GM23338 (cell line): ENCODE measurements at regions not wholly inside any gene's neighbourhood (a gene's known extent, or its start where the extent isn't known, plus 50 kb on each side); places are given as distances from the start of the nearest gene placed in this dataset.

Experiments
- ATAC-seq: fragments of 200-7000 bp; cut with Tn5 transposase; 3 replicates; pipeline ENCODE4 v1.9.1; 2020
- DNase-seq: peaks from one replicate; pipeline ENCODE4 v3.0.0-alpha.2; 2015; ENCODE audit warnings: low spot score
- H2AFZ ChIP-seq: fragments of 200-600 bp; sonication (generic); 2 replicates; pipeline ENCODE4 v1.8.0; 2016; ENCODE audit warnings: antibody characterized with exemption, mild to moderate bottlenecking, moderate library complexity
- H3F3A ChIP-seq: fragments of 200-600 bp; sonication (generic); replicated peaks from 2 replicates; pipeline ENCODE4 v1.8.0; 2017; ENCODE audit warnings: antibody characterized with exemption, mixed run types, low read depth
- H3K27ac ChIP-seq: fragments of 200-600 bp; sonication (generic); 2 replicates; pipeline ENCODE4 v1.6.1; 2016; ENCODE audit warnings: low read depth
- H3K27me3 ChIP-seq: fragments of 200-600 bp; sonication (generic); 2 replicates; pipeline ENCODE4 v1.8.0; 2016; ENCODE audit warnings: mild to moderate bottlenecking, mixed run types, moderate library complexity; ENCODE audit not compliant: insufficient read depth
- H3K36me3 ChIP-seq: fragments of 200-600 bp; sonication (generic); 2 replicates; pipeline ENCODE4 v1.8.0; 2016; ENCODE audit warnings: mild to moderate bottlenecking; ENCODE audit not compliant: insufficient read depth
- H3K4me1 ChIP-seq: fragments of 200-600 bp; sonication (generic); 2 replicates; pipeline ENCODE4 v1.8.0; 2016; ENCODE audit warnings: mild to moderate bottlenecking, moderate library complexity; ENCODE audit not compliant: insufficient read depth
- H3K4me2 ChIP-seq: fragments of 200-600 bp; sonication (generic); 2 replicates; pipeline ENCODE4 v1.7.1; 2017; ENCODE audit warnings: mixed run types
- H3K4me3 ChIP-seq: fragments of 200-600 bp; sonication (generic); 2 replicates; pipeline ENCODE4 v1.6.1; 2016; ENCODE audit warnings: mixed run types
- H3K79me2 ChIP-seq: fragments of 200-600 bp; sonication (generic); replicated peaks from 2 replicates; pipeline ENCODE4 v1.8.0; 2017; ENCODE audit warnings: mild to moderate bottlenecking; ENCODE audit not compliant: insufficient read depth
- H3K9me2 ChIP-seq: fragments of 200-600 bp; sonication (generic); 2 replicates; pipeline ENCODE4 v1.8.0; 2017; ENCODE audit not compliant: insufficient read depth
- H4K20me1 ChIP-seq: fragments of 200-600 bp; sonication (generic); replicated peaks from 2 replicates; pipeline ENCODE4 v1.8.0; 2017; ENCODE audit warnings: mild to moderate bottlenecking; ENCODE audit not compliant: insufficient read depth
- H3K27ac Mint-ChIP-seq: 2 replicates; pipeline ENCODE4 v1.8.0; 2020; ENCODE audit warnings: inconsistent platforms, mild to moderate bottlenecking, moderate library complexity, mixed read lengths
- H3K27me3 Mint-ChIP-seq: 3 replicates; pipeline ENCODE4 v1.8.0; 2022; ENCODE audit warnings: low read depth, mild to moderate bottlenecking, moderate library complexity, mixed read lengths, inconsistent platforms; ENCODE audit not compliant: insufficient read depth, poor library complexity
- H3K36me3 Mint-ChIP-seq: 3 replicates; pipeline ENCODE4 v1.8.0; 2021; ENCODE audit warnings: low read depth, mild to moderate bottlenecking, inconsistent platforms, moderate library complexity, mixed read lengths
- H3K4me1 Mint-ChIP-seq: 3 replicates; pipeline ENCODE4 v1.8.0; 2020; ENCODE audit warnings: mild to moderate bottlenecking, inconsistent platforms, mixed read lengths
- H3K4me3 Mint-ChIP-seq: 3 replicates; pipeline ENCODE4 v1.8.0; 2021; ENCODE audit warnings: moderate library complexity, mild to moderate bottlenecking, inconsistent platforms, mixed read lengths
- H3K9me3 Mint-ChIP-seq: 3 replicates; pipeline ENCODE4 v1.8.0; 2020; ENCODE audit warnings: moderate library complexity, mild to moderate bottlenecking, inconsistent platforms, mixed read lengths
- CREB1 ChIP-seq: fragments of 250-450 bp; sonication (Bioruptor Pico); IDR thresholded peaks from 2 replicates; pipeline ENCODE4 v1.5.0; 2020; ENCODE audit warnings: low read depth, mild to moderate bottlenecking, moderate library complexity
- EZH2 ChIP-seq: fragments of 200-600 bp; sonication (generic); IDR thresholded peaks from one replicate; pipeline ENCODE4 v1.8.0; 2017; ENCODE audit warnings: antibody characterized with exemption, mild to moderate bottlenecking, low read depth; ENCODE audit not compliant: unreplicated experiment
- EZH2phosphoT487 ChIP-seq: fragments of 200-600 bp; sonication (generic); IDR thresholded peaks from one replicate; pipeline ENCODE4 v1.8.1; 2018; ENCODE audit warnings: antibody characterized with exemption; ENCODE audit not compliant: unreplicated experiment
- JUNB ChIP-seq: IDR thresholded peaks from one replicate; pipeline ENCODE4 v1.6.1; 2016; ENCODE audit warnings: antibody characterized with exemption; ENCODE audit not compliant: unreplicated experiment
- NANOG ChIP-seq: IDR thresholded peaks from 2 replicates; pipeline ENCODE4 v1.6.1; 2016; ENCODE audit warnings: antibody characterized with exemption, borderline replicate concordance
- STAT1 ChIP-seq: IDR thresholded peaks from one replicate; pipeline ENCODE4 v1.6.1; 2016; ENCODE audit warnings: antibody characterized with exemption; ENCODE audit not compliant: unreplicated experiment
- ZNF114 ChIP-seq: fragments of 250-450 bp; sonication (Bioruptor Pico); IDR thresholded peaks from 2 replicates; pipeline ENCODE4 v1.5.0; 2020; ENCODE audit warnings: mild to moderate bottlenecking, moderate library complexity
- TF ChIP-seq, protein P1 (sequence below): IDR thresholded peaks from 2 replicates; pipeline ENCODE4 v1.6.1; 2016; ENCODE audit warnings: antibody characterized with exemption
- TF ChIP-seq, protein P2 (sequence below), 2 experiments: fragments of 200-600 bp in 1 of 2; sonication (generic) in 1 of 2; conservative IDR thresholded peaks; 2 replicates each; pipeline versions ENCODE4 v1.5.1 to v1.6.1; 2016 to 2017; ENCODE audit warnings: antibody characterized with exemption in 2 of 2, low read depth in 2 of 2, mild to moderate bottlenecking in 2 of 2, moderate library complexity in 1 of 2
- TF ChIP-seq, protein P3 (sequence below): IDR thresholded peaks from one replicate; pipeline ENCODE4 v1.6.1; 2018; ENCODE audit warnings: antibody characterized with exemption; ENCODE audit not compliant: unreplicated experiment

DNA sequence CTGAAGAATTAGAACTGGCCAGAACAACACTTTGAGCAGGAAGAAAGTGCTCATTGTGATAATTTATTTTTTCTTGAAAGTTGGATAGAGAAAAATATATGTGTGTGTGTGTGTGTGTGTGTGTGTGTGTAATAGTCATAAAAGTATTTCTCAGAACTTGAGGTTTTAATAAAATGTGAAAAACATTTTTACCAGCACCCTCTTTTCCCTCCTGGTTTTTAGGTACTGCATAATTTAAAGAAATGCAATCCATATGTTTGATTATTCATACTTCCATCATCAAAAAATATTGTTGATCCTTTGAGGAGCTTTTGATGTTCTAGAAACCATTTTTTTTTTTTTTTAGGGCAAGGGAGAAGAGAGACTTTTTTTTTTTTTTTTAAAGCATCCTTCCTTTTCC, 66.8 kb upstream of the JUN start:
- Histone ChIP-seq H4K20me1 (no peaks in the 10 kb centered on the region), H3K9me2 (peaks cover 8% of the 10 kb centered on the region; the same call in 1 of the 2 replicates), H2AFZ (no peak overlapping the region), H3K4me2 (no peak overlapping the region), H3K4me1 (peaks cover 23% of the 10 kb centered on the region), H3K4me3 (no peak overlapping the region), H3K27me3 (no peaks in the 10 kb centered on the region), H3K36me3 (no peaks in the 10 kb centered on the region), H3K79me2 (no peaks in the 10 kb centered on the region), H3F3A (no peaks in the 10 kb centered on the region), H3K27ac (no peak overlapping the region)
- Mint-ChIP-seq H3K9me3 (no peaks in the 10 kb centered on the region), H3K27me3 (no peaks in the 10 kb centered on the region), H3K4me1 (peaks cover 23% of the 10 kb centered on the region), H3K4me3 (no peak overlapping the region), H3K27ac (no peak overlapping the region), H3K36me3 (no peaks in the 10 kb centered on the region)
- DNase-seq, result no peak
- ATAC-seq, result no peak
- TF ChIP-seq, protein P1, sequence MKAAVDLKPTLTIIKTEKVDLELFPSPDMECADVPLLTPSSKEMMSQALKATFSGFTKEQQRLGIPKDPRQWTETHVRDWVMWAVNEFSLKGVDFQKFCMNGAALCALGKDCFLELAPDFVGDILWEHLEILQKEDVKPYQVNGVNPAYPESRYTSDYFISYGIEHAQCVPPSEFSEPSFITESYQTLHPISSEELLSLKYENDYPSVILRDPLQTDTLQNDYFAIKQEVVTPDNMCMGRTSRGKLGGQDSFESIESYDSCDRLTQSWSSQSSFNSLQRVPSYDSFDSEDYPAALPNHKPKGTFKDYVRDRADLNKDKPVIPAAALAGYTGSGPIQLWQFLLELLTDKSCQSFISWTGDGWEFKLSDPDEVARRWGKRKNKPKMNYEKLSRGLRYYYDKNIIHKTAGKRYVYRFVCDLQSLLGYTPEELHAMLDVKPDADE, result no peak
- TF ChIP-seq NANOG (no peak), EZH2phosphoT487 (no peak), ZNF114 (CRISPR knock-in tag) (no peak), EZH2 (no peak)
- TF ChIP-seq, protein P2, sequence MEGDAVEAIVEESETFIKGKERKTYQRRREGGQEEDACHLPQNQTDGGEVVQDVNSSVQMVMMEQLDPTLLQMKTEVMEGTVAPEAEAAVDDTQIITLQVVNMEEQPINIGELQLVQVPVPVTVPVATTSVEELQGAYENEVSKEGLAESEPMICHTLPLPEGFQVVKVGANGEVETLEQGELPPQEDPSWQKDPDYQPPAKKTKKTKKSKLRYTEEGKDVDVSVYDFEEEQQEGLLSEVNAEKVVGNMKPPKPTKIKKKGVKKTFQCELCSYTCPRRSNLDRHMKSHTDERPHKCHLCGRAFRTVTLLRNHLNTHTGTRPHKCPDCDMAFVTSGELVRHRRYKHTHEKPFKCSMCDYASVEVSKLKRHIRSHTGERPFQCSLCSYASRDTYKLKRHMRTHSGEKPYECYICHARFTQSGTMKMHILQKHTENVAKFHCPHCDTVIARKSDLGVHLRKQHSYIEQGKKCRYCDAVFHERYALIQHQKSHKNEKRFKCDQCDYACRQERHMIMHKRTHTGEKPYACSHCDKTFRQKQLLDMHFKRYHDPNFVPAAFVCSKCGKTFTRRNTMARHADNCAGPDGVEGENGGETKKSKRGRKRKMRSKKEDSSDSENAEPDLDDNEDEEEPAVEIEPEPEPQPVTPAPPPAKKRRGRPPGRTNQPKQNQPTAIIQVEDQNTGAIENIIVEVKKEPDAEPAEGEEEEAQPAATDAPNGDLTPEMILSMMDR (conservative IDR thresholded peaks at IDR 0.05; ENCODE audit: low read depth in 2 of 2), result no peak
- TF ChIP-seq, protein P3, sequence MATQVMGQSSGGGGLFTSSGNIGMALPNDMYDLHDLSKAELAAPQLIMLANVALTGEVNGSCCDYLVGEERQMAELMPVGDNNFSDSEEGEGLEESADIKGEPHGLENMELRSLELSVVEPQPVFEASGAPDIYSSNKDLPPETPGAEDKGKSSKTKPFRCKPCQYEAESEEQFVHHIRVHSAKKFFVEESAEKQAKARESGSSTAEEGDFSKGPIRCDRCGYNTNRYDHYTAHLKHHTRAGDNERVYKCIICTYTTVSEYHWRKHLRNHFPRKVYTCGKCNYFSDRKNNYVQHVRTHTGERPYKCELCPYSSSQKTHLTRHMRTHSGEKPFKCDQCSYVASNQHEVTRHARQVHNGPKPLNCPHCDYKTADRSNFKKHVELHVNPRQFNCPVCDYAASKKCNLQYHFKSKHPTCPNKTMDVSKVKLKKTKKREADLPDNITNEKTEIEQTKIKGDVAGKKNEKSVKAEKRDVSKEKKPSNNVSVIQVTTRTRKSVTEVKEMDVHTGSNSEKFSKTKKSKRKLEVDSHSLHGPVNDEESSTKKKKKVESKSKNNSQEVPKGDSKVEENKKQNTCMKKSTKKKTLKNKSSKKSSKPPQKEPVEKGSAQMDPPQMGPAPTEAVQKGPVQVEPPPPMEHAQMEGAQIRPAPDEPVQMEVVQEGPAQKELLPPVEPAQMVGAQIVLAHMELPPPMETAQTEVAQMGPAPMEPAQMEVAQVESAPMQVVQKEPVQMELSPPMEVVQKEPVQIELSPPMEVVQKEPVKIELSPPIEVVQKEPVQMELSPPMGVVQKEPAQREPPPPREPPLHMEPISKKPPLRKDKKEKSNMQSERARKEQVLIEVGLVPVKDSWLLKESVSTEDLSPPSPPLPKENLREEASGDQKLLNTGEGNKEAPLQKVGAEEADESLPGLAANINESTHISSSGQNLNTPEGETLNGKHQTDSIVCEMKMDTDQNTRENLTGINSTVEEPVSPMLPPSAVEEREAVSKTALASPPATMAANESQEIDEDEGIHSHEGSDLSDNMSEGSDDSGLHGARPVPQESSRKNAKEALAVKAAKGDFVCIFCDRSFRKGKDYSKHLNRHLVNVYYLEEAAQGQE, result no peak

DNA sequence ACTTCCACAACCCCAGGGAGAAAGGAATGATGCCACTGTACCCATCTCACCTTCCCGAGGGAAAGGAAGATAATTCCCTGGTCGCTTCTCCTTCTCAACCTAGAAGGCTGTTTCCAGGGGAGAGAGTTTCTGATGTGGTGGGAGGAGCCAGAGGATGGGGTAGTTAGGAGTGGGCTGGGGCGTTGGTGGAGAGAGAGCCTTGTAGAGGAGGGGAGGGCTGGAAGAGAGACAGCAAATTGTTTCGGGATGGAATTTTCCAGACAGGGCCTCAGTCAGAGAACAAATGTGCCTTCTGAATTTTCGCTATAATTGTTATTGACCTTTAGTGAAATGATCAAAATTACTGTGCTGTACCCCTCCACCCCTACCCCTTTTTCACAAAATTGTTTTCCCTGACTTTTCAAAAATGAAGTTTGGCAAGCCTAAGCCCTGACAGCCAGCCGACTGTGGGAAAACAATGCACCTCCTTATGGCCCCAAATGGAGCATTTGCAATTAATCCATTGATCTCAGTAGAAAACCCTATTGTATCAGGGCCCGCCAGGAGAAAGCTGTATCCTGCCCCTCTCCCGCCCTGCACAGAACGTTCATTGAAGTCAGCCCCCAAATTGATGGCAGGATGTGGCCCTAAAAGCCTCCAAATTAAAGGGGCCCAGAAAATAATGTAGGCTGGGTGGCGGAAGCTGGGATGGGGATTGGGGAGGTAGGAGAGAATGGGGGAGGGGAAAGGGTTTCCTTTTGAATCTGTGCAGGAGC, 69.1 kb upstream of the JUN start:
- Mint-ChIP-seq H3K27ac (no peak overlapping the region), H3K9me3 (no peaks in the 10 kb centered on the region), H3K27me3 (peaks cover 2% of the 10 kb centered on the region), H3K4me3 (no peak overlapping the region), H3K36me3 (no peaks in the 10 kb centered on the region), H3K4me1 (peaks cover 23% of the 10 kb centered on the region)
- Histone ChIP-seq H3F3A (no peaks in the 10 kb centered on the region), H3K79me2 (no peaks in the 10 kb centered on the region), H2AFZ (peak overlapping the region; percentile 92), H3K4me3 (no peak overlapping the region), H3K27me3 (no peaks in the 10 kb centered on the region), H3K9me2 (peaks cover 8% of the 10 kb centered on the region; the same call in 1 of the 2 replicates), H3K4me2 (peak overlapping the region; percentile 58; the same call in 1 of the 2 replicates), H3K36me3 (no peaks in the 10 kb centered on the region), H3K27ac (no peak overlapping the region), H4K20me1 (no peaks in the 10 kb centered on the region), H3K4me1 (peaks cover 23% of the 10 kb centered on the region)
- DNase-seq, result peak; percentile 61
- peak; percentile 90 for ATAC-seq
- TF ChIP-seq JUNB (no peak), CREB1 (no peak), STAT1 (no peak), EZH2phosphoT487 (no peak)
- TF ChIP-seq, protein P3, result no peak
